Tongue (tissue), 1 donor: ENCODE measurements at regions not wholly inside any gene's neighbourhood (a gene's known extent, or its start where the extent isn't known, plus 50 kb on each side); places are given as distances from the start of the nearest gene placed in this dataset.

Experiments used
- DNase-seq: peaks from one replicate; pipeline ENCODE4 v3.0.0-alpha.2; 2015

DNA sequence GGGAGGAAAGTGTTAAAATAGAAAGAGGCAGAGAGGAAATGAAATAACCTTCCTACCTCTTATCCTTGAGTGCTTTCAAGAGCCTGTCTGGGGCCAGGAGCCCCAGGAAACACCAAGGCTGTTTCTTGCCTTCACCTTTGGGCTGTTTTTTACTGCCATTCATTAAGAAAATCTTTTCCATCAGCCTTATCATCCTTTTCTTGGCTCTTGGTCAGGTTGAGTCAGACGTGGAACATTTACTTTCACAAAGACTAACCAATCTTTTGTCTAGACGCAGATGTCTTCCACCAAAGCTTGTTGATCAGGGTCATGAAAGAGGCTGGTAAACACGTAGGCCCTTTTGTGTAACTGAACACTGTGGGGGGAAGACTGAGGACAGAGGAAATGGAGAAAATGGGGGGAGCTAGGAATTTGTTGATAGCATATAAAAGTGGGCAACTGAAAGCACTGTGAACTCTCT lies 151.0 kb upstream of the THBS1 start:
- no peak for DNase-seq

DNA sequence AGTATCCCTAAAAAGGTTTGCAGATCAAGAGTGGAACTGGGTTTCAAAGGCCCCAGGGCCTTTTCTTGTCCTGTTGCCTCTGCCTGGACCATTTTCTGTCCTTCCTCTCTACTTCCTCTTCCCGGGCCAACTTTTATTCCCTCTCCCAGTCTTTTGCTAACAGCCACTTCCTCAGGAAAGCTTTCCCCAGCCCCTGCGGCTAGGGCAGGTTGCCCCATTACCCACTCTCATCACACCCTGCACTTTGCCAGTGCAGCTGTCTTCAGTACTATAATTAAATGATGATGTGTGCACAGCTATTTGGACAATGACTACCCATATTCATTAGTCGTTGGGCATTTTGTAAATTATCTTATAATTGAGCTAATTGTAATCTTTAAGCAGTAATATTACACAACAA lies 150.5 kb upstream of the THBS1 start:
- DNase-seq, result no peak

DNA sequence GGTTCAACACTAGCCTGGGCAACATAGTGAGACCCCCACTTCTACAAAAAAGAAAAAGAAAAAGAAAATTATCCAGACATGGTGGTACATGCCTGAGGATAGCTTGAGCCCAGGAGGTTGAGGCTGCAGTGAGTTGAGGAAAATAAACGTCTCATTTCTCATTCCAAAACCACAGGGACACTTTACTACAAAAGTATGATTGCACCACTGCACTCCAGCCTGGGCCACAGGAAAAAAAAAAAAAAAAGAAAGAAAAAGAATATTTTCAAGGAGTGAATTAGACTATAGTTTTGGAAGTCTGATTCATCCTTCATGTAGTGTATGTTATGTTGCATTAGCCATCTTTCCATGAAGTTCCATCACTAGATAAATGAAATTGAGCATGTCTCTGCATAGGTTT lies 149.5 kb upstream of the THBS1 start:
- DNase-seq, result no peak

DNA sequence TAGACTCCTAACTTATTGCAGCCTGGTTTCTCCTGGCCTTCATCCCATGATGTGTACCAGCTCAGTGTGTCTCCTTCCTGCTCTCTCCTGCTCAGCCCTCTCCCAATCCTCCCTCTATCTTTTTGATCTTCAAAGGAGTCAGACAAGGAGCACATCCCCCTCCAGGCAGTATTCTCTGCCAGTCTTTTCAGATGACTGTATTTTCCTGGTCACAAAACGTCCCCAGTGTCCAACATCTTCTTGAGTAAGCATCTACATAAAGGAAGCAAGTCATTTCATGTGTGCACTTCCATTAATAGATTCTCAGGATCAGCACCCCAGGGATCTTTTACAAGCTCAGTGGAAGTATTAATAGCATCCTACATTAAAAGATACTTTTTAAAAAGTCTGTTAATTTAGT lies 148.9 kb upstream of the THBS1 start:
- no peak for DNase-seq

DNA sequence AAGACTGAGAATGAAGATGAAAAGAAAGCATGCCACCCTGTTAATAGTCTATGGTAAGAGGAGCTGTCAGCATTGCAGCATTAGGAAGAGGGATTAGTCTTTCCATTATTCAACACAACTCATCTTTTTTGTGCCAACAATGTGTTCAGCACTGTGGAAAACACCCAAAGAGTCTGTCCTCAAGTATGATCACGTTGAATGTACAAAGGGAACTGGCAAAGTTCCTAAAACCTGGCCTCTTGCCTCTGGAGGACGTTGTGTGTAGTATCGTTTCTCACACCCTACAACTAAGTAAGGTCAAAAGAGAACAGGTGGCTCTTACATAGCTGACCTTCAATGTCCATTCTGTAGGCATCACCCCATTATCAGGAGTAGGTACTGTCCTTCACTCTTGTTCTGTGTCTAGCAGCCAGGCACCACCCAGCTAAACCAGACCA lies 147.9 kb upstream of the THBS1 start:
- no peak for DNase-seq

DNA sequence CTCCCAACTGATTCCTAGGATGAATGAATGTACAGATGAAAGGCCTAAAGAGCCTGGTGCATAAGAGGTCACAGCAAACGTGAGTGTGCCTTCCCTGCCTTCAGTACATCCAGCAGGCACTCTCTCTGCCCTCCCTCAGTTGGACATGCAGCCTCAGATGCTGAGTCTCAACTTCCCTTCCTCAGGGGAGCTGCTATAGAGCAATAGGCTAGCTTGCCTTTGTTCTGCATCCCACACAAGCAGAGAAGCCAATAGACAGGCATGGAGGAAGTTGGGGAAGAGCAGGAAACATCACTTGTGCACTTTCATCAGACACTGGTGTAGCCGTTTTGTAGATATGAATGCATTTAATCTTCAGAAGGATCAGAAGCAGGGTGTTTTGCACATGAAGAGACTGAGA lies 147.5 kb upstream of the THBS1 start:
- DNase-seq, result no peak

DNA sequence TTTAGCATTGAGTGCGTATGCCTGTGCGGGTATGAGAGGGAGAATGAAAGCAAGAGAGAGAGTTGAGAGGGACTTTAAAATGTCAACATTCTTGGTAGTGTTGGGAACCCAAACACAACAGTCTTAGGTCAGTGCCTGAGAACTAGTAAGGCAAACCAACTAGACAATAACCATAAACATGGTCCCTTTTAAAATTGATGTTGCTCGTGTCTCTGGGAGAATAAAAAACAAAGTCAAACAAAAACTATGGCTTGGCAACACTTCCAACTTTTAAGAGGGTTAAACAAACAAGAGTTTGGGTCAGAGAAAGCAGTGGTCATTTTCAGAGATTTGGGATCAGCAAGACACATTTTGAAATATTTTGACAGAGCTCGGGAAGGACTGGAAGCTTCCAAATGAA lies 146.7 kb upstream of the THBS1 start:
- DNase-seq, result no peak

DNA sequence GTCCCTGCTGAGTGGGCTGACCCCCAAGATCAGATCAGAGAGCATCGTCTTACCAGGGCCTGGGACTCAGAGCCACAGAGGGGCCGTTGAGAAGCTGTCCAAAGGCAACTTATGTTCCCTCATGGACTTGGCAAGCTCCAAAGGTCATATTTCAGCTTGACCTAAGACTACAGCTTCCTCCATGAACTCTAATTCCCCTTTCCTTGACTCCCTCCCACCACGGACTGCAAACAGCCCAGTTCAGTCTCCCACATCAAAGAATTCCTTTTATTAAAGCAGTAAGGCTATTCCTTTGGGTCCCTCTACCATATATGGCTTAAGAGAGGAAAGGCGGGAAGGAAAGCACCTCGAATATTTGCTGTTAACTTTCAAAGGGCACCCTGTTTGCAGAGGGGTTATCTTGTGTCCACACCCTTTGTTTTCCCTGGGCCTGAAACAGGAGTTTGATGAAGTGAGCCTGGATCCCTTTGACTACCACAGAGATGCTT lies 146.1 kb upstream of the THBS1 start:
- no peak for DNase-seq

DNA sequence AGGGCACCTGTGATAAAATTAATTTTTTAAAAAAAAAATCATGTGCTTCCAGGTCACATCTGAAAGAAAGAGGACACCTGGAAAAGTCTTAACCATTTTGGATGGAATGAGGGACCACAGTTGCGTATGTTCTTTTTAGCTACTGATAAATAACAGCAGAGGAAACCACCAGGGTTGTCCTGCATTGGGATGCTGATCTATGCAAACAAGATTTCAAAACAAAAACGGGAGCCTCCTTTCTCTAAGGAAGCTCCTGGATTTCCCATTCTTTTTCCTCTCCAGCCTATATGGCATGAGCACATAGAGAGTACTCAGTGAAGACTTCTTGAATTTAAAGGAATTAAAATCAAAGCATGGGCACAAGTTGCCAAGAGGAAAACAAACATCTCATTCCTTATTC lies 145.6 kb upstream of the THBS1 start:
- no peak for DNase-seq

DNA sequence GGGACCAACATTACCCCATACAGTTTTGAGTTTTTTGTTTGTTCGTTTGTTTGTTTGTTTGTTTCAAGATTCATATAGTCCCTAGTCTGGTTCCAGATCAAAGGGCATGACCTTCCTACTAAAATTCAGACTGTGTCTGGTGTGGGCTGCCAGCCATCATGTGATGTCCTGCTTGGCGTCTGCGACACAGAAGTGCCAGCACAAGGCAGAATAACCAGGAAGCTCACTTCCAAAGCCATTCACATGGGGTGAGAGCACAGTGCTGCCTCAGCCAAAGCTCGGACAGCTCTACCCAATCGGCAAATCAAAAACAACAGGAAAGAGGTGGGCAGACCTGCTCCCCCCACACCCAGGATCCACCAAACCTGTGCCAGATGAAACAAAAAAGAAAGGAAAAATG lies 142.6 kb upstream of the THBS1 start:
- DNase-seq, result no peak

DNA sequence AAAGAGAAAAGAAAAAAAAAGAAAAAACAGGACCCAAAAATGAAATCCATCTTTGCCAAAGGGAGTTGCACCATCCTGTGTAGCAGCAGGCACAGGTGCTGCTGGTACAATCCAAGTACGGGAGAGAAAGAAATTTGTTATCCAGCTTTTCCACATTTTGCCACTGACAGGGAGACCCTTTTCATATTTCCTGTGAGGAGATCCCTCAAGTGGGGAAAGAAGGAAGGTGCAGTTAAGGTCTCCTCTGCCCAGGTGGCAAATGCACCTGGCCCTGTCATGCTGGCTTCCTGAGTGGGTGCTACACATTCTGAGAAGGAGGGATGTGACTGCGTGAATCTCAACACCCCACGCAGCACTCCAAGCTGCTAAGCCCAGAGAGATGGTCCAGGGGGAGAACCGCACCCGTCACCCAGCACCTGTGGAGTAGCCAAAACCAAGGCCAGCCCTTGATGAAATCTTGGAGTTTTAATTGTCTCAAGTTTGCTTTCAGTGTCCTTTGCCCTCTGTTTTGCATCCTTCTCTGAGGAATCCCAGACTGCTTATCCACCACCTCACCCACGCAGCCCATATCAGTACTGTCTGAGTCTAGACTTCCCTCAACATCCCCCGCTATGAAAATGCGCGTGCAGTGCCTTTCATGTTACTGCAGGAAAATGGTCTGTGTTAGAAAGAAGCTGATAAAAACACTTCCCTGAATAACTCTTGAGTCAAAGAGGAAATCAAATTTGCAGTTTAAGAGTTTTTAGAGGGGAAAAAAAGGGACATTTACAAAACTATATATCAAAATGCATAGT lies 141.9 kb upstream of the THBS1 start:
- DNase-seq, result no peak

DNA sequence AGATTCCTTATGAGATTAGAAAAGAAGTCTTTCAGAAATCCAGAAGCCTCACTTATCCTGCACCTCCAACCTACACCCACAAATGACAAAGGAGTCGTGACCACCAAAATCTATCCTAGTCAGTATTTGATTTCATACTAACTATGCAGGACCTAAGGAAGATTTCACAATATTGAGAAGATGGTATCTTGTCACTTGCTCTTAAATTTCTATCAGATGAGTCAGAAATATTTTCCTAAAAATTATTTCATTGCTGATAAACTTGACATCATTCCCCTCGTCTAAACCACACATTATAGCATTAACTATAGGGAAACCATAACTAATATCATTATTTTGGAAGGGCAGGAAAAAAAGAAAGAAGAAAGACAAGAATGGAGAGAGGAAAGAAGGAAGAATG lies 138.0 kb upstream of the THBS1 start:
- no peak for DNase-seq

DNA sequence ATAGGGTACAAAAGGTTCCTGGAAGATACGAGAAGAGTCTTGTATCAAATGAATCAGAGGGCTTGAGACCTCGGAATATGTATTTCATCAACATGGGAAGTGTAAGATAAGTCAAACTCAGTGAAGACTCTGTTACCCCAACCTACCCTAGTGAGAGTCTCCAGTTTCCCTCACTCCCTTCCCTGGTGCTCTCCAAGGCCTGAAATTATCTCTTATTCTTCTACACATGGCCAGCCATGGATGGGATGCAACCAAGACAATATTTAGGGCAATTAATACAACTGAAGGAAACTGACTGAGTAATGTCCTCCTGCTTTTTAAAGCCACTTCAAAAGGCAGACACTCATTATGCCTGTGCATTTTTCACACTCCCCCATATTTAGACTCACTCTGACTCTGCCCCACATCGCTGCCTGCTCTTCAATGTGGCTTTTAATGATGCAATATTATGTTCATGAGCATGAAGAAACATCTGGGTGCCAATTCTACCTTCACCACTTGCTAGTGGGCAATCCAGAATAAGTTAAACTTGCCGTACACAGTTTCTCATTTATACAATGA lies 137.1 kb upstream of the THBS1 start:
- DNase-seq, result no peak

DNA sequence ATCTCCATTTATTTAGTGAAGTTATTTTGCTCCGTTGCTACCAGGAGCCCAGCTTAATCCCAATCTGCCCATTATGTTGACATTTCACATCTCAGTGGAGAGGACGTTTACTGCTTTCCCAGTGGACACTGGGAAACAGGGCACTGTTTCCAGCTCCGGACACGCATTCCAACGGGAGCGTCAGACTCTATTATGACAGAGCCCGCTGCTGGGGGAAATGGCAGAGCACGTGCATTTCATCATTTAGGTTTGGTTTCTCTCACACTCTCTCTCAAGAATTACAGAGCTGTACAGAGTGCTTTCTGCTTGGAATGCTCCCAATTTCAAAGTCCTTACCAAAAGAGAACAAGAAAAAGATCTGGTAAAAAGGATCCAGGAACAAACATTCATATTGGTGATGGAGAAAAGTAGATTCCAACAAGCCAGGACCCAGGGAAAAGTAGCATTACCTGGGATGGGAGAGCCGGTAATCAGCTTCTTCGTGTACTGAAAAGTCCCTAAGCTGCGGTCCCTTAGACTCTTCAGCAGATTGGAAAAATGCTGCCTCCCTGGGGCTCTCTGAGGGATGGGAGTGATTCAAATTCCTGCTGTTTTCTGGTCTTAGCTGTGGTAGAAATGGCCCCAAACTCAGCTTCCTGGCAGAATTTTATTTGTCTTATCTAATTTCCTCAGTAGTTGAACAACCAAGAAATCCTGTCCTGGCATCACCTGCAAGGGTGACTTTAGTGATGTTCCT lies 136.0 kb upstream of the THBS1 start:
- DNase-seq, result no peak

DNA sequence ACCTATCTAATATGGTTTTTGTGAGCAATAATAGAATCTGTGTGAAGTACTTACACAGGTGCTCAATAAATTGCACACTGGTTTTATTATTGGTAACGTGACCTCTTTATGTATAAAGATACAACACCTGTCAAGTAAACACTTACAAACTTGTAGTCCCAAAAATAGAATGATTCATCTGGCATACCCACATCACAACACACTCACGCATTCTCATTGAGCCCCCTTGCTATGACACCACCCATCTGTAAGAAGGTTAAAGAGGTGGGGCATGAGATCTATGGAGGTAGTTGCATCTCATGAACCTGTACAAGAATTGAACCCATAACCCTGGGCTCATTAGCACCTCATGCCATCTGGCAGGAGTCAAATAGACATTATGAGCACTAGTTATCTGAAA lies 134.9 kb upstream of the THBS1 start:
- no peak for DNase-seq

DNA sequence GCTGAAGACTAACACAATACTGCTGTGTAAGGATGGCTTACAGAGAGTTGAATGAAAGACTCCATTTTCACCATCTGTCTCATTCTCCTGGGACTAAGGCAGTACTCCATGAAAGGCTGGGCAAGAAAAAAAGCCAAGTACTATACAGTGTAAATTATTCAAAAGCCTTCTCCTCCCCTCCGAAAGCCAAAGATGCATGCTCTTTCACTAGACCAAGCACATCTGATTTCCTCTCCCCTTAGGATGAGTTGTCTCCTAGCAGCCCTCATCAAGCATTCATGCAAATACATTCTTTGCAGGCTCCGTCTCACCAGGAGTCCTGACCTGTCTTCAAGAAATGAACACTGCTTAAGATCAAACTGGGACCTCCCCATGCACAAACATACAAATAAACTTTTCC lies 133.5 kb upstream of the THBS1 start:
- DNase-seq, result no peak

DNA sequence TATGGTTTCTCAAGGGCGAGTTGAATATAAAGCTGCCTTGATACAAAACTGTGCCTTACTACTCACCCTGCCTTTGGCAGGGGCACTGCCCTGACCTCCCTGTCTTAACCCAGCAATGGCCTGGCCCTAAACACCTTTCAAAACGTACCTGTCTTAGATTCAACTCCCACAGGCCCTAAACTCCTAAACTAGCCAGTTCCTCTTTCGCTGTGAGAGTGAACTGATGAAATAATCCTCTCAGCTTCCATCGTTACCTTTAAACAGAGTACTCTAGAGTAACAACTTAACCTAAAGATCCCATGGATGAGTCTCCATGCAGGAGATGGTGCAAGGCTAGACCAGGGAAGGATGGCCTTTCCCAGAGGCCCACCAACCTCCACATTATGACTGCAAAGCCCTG lies 133.0 kb upstream of the THBS1 start:
- no peak for DNase-seq

DNA sequence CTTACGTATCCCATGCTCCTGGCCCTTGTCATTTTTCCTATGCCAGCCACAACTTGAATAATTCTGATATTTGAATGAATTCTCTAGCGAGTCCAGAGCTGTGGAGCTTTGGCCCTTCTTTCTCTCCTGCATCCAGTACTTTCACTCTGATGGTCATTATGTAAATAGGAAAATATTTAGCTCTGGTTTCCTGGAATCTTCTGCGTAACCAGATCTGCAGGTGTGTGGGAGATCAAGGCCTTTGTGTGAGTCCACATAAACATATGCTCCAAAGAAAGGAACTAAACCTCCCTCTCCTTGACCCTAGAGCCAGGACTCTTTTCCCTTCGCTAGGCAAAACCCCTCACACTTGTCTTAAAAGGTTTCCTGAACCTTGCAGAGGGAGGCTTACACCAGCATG lies 132.5 kb upstream of the THBS1 start:
- no peak for DNase-seq

DNA sequence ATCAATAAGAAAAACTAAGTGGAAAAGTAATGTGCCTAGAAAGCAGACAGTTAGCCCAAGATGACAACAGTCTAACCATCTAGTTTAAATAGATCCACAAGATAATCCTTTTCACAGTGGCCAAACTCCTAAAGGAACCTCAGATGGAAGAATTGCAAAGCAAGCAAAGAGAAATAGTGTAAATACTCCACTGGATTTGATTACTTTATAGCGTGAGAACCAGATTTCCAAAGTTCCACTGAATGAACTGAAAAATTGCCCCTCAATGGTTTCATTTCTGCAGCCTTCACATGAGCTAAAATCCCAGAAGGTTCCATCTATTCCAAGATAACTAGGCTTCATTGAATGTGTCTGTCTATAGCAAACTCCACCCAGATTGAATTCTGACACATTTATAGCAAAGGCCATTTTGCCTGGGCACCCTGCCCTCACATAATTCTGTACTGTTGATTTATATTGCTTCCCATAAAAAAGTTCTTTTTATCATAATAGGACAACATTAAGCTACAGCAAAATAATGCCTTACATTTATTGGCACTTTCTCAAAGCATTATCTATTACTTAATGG lies 129.7 kb upstream of the THBS1 start:
- no peak for DNase-seq

DNA sequence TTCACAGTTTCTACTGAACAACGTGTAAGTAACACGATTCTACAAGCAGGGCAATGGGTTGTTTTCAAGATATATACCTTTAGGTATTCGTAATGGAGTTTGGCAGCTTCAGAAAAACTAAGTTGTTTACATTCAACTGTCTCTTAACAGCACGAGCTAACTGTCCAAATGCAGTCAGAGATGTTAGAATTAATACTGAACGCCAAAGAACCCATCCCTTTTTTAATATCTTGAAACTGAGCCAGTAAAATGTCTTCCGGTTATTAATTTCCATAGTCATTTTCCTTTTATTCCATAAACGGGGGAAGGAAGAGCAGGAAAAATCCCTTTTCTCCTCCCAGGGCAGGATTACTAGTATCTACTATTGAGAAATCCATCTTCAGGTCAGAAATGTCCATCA lies 129.0 kb upstream of the THBS1 start:
- no peak for DNase-seq

DNA sequence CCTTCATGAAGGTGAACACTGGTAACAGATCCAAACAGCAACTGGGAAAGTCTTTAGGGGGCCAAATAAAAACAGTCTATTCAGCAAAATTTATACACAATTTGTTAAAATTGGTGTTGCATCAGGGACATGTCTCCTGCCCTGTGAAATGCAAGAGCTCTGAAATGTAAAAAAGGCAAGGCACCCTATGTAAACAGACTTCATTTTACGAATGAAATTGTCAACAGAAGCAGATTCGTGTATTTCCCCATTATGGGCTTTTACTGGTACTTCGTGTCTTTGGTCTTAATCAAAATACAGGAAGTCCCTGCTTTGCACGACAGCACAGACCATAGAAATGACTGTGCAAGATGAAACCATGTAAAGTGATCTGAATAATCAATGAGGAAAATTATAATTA lies 127.3 kb upstream of the THBS1 start:
- no peak for DNase-seq

DNA sequence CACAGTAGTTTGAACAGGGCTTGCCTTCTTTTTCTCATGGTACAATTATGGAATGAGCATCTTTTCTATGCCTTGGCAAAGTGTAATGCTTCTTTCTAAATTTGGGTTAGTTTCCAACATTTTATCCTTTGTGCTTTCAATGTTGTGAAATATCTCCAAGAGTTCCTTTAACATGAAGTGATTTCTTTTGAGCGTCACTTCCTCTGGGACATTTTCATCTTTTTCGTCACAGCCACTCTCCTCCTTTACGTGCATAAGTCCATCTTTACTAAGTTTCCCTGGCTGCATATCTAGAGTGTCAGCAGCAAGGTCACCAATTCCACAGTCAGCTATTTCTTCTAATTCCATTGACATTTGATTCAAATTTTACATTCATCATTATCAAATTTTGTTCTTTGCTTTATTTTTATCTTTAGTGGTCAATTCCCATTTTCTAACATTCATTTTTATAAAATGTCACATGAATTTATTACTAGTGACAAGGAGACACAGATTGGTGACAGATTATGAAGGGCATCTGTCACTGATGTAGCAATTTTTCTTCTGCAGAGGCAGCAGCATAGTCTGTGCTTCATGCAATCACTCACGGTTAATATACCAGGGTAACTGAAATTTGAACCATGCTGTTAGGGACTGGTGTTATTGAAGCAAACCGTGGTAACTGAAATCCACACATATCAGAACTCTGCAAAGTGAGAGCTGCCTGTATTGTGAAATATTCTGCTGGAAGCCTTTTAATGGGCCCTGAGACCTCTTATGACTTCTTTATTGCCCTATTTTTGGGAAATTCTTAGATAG lies 126.5 kb upstream of the THBS1 start:
- DNase-seq, result no peak
